Caco-2 (cell line): ENCODE measurements at regions not wholly inside any gene's neighbourhood (a gene's known extent, or its start where the extent isn't known, plus 50 kb on each side); places are given as distances from the start of the nearest gene placed in this dataset.

Source experiments
- BruUV-seq: library from RNA; stranded (reverse); fragments of 400-500 nt; replicated peaks from 2 replicates; lab custom pipeline; 2021; lab: Mats Ljungman, UMichigan
- CTCF ChIA-PET: fragments of 300-600 bp; sonication (Branson Sonifier 250); formaldehyde crosslinking; loops from one replicate; lab custom pipeline; 2022; ENCODE audit warnings: antibody characterized with exemption; lab: Charles Lee
- POLR2A ChIA-PET: fragments of 300-600 bp; sonication (Branson Sonifier 250); formaldehyde crosslinking; loops from one replicate; lab custom pipeline; 2022; ENCODE audit warnings: antibody characterized with exemption; lab: Charles Lee
- DNase-seq, 2 experiments: peaks; one replicate each; pipeline versions ENCODE4 v3.0.0 to v3.0.0-alpha.2; 2020 to 2022
- H3K27me3 ChIP-seq: replicated peaks from 2 replicates; pipeline ENCODE4 v1.6.0; 2011; ENCODE audit warnings: low read length; ENCODE audit not compliant: control insufficient read depth, insufficient read depth
- H3K36me3 ChIP-seq: 2 replicates; pipeline ENCODE4 v1.5.1; 2011; ENCODE audit warnings: low read length; ENCODE audit not compliant: control insufficient read depth, insufficient read depth
- H3K4me1 ChIP-seq: fragments of 250-450 bp; sonication (Bioruptor Pico); 2 replicates; pipeline ENCODE4 v1.5.1; 2020; ENCODE audit warnings: mild to moderate bottlenecking
- H3K4me3 ChIP-seq: 2 replicates; pipeline ENCODE4 v1.5.1; 2011; ENCODE audit warnings: low read depth, mild to moderate bottlenecking, control low read depth, low read length
- H3K9me3 ChIP-seq: fragments of 250-450 bp; sonication (Bioruptor Pico); 2 replicates; pipeline ENCODE4 v1.5.1; 2020; ENCODE audit warnings: mild to moderate bottlenecking, moderate library complexity
- H3K27ac Mint-ChIP-seq: one replicate; pipeline ENCODE4 v1.8.0; 2022; ENCODE audit warnings: mixed read lengths; ENCODE audit not compliant: unreplicated experiment
- H3K27me3 Mint-ChIP-seq: one replicate; pipeline ENCODE4 v1.8.0; 2022; ENCODE audit warnings: mixed read lengths; ENCODE audit not compliant: insufficient read depth, unreplicated experiment
- H3K36me3 Mint-ChIP-seq: one replicate; pipeline ENCODE4 v1.8.0; 2022; ENCODE audit warnings: mild to moderate bottlenecking, mixed read lengths; ENCODE audit not compliant: insufficient read depth, unreplicated experiment
- H3K4me1 Mint-ChIP-seq: one replicate; pipeline ENCODE4 v1.8.0; 2022; ENCODE audit warnings: low read depth, mixed read lengths; ENCODE audit not compliant: unreplicated experiment
- H3K4me3 Mint-ChIP-seq: one replicate; pipeline ENCODE4 v1.8.0; 2022; ENCODE audit warnings: mild to moderate bottlenecking, moderate library complexity, mixed read lengths; ENCODE audit not compliant: unreplicated experiment
- H3K9me3 Mint-ChIP-seq: one replicate; pipeline ENCODE4 v1.8.0; 2022; ENCODE audit warnings: mixed read lengths; ENCODE audit not compliant: unreplicated experiment
- CTCF ChIP-seq, 2 experiments: fragments of 200-600 bp in 1 of 2; IDR thresholded peaks; 1 replicate in 1 of 2; 2 replicates in 1 of 2; pipeline versions ENCODE4 v1.5.1 to v1.8.0; 2011 to 2022; ENCODE audit warnings: antibody characterized with exemption in 1 of 2, control low read depth in 1 of 2, inconsistent platforms in 1 of 2, low read depth in 1 of 2, low read length in 1 of 2, mild to moderate bottlenecking in 1 of 2, moderate library complexity in 1 of 2; ENCODE audit not compliant: insufficient read depth in 1 of 2, severe bottlenecking in 1 of 2, unreplicated experiment in 1 of 2
- intact Hi-C: fragments of 100-400 bp; cut with micrococcal nuclease; formaldehyde crosslinking; loops from one replicate; pipeline ENCODE4 v1.10.0; 2022; ENCODE audit not compliant: unreplicated experiment

DNA sequence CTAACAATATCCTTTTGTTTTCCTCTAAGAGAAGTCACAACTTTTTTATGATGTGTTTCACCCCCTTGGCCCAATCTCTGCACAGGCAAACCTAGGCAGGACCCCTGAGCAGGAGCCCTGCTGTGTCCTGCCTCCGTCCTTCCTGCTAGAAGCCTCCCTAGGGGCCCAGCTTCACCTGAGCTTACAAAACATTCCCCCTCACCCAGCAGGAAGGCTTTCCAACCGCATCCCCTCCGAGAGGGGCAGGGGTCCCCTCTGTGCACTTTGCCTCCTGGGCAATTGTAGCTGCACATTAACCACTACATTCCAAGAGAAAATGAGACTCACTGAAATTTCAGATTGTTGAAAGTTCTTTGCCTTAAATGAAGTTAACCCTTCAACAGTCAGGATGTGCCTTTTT lies 176.2 kb downstream of the IRX2 start:
- BruUV-seq = no TSS peak
- Mint-ChIP-seq H3K36me3 (no peaks in the 10 kb centered on the region), H3K27ac (no peak overlapping the region), H3K9me3 (no peaks in the 10 kb centered on the region), H3K27me3 (peaks cover 22% of the 10 kb centered on the region), H3K4me1 (no peaks in the 10 kb centered on the region), H3K4me3 (no peak overlapping the region)
- H3K4me1 ChIP-seq = no peaks in the 10 kb centered on the region
- TF ChIP-seq CTCF (IDR thresholded peaks at IDR 0.05; ENCODE audit: insufficient read depth in 1 of 2, low read depth in 1 of 2, low read length in 1 of 2, severe bottlenecking in 1 of 2, unreplicated experiment in 1 of 2) = no peak
- POLR2A ChIA-PET = no interaction called here
- H3K36me3 ChIP-seq = no peaks in the 10 kb centered on the region
- intact Hi-C loops = no loop called here
- DNase-seq = no peak
- H3K4me3 ChIP-seq = no peak overlapping the region
- CTCF ChIA-PET = no interaction called here
- H3K9me3 ChIP-seq = no peaks in the 10 kb centered on the region
- H3K27me3 ChIP-seq = no peaks in the 10 kb centered on the region

- ChIA-PET CTCF (no interaction called here), POLR2A (no interaction called here)
- Histone ChIP-seq H3K4me1 (no peaks in the 10 kb centered on the region), H3K4me3 (no peak overlapping the region), H3K27me3 (no peaks in the 10 kb centered on the region), H3K9me3 (no peaks in the 10 kb centered on the region), H3K36me3 (no peaks in the 10 kb centered on the region)
- Mint-ChIP-seq H3K9me3 (no peaks in the 10 kb centered on the region), H3K36me3 (no peaks in the 10 kb centered on the region), H3K27me3 (peaks cover 21% of the 10 kb centered on the region), H3K4me1 (no peaks in the 10 kb centered on the region), H3K27ac (no peak overlapping the region), H3K4me3 (no peak overlapping the region)
- no peak for DNase-seq
- no TSS peak for BruUV-seq
- intact Hi-C loops = no loop called here
- no peak for TF ChIP-seq CTCF (IDR thresholded peaks at IDR 0.05; ENCODE audit: insufficient read depth in 1 of 2, low read depth in 1 of 2, low read length in 1 of 2, severe bottlenecking in 1 of 2, unreplicated experiment in 1 of 2)
Observed at GRCh38 chr5:2574155-2574554, 177.3 kb downstream of the IRX2 start.

- Mint-ChIP-seq H3K9me3 (peaks cover 20% of the 10 kb centered on the region), H3K36me3 (no peaks in the 10 kb centered on the region), H3K4me3 (no peak overlapping the region), H3K27me3 (peaks cover 18% of the 10 kb centered on the region), H3K4me1 (no peaks in the 10 kb centered on the region), H3K27ac (no peak overlapping the region)
- no peak for DNase-seq
- Histone ChIP-seq H3K4me1 (no peaks in the 10 kb centered on the region), H3K4me3 (no peak overlapping the region), H3K27me3 (no peaks in the 10 kb centered on the region), H3K9me3 (no peaks in the 10 kb centered on the region), H3K36me3 (no peaks in the 10 kb centered on the region)
- CTCF ChIA-PET = no interaction called here
- intact Hi-C loops = no loop called here
- TF ChIP-seq CTCF (IDR thresholded peaks at IDR 0.05; ENCODE audit: insufficient read depth in 1 of 2, low read depth in 1 of 2, low read length in 1 of 2, severe bottlenecking in 1 of 2, unreplicated experiment in 1 of 2) = no peak
- no TSS peak for BruUV-seq
- POLR2A ChIA-PET = no interaction called here
Observed at GRCh38 chr5:2570586-2570985, 180.9 kb downstream of the IRX2 start.
